Stomach smooth muscle (tissue), 2 donors: ENCODE measurements at regions not wholly inside any gene's neighbourhood (a gene's known extent, or its start where the extent isn't known, plus 50 kb on each side); places are given as distances from the start of the nearest gene placed in this dataset.
"Not testable (repeated sequence)": the region's sequence is repeated elsewhere in the genome, so short reads cannot be mapped to it uniquely, and the experiment has no call there.

Experiments
- H3K27ac ChIP-seq: one replicate; pipeline ENCODE4 v1.7.0; 2013; ENCODE audit warnings: mild to moderate bottlenecking, low read length, inconsistent platforms
- H3K27me3 ChIP-seq, 2 donors: one replicate each; pipeline ENCODE4 v1.7.0; 2013; ENCODE audit warnings: low read length in 2 of 2; ENCODE audit not compliant: insufficient read depth in 2 of 2, control insufficient read depth in 1 of 2
- H3K36me3 ChIP-seq, 2 donors: one replicate each; pipeline ENCODE4 v1.7.0; 2013; ENCODE audit warnings: low read length in 2 of 2; ENCODE audit not compliant: control insufficient read depth in 2 of 2, insufficient read depth in 2 of 2
- H3K4me1 ChIP-seq: one replicate; pipeline ENCODE4 v1.7.0; 2013; ENCODE audit warnings: low read length; ENCODE audit not compliant: control insufficient read depth, insufficient read depth
- H3K4me3 ChIP-seq, 2 donors: one replicate each; pipeline ENCODE4 v1.7.0; 2013; ENCODE audit warnings: low read length in 2 of 2
- H3K9ac ChIP-seq, 2 donors: one replicate each; pipeline ENCODE4 v1.7.0; 2013; ENCODE audit warnings: low read length in 2 of 2, mild to moderate bottlenecking in 1 of 2
- H3K9me3 ChIP-seq, 2 donors: one replicate each; pipeline ENCODE4 v1.7.0; 2013; ENCODE audit warnings: low read length in 2 of 2; ENCODE audit not compliant: control insufficient read depth in 2 of 2
- donor health status: healthy.
- donor health status: Pancreatic carcinoma.

DNA sequence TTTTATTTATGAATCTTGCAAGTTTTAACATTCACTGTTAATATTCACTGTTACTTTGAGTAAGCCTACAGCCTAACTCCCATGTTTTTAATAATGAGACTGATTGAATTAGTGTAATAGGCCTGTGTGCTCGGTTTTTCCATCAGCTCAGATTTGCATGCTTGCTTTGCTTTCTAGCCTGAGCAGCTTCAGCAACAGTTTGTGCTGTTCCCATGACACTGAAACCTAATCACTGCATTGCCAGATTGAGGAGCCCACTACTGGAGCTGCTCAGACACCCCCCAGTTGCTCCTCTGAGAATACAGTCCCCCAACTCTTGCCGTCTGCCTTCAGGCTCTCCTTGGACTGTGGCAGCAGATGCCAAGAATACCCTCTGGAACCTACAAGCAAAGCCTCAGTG lies 695.4 kb downstream of the BRINP3 start:
- Histone ChIP-seq H3K27me3 (no peaks in the 10 kb centered on the region), H3K9me3 (no peaks in the 10 kb centered on the region), H3K9ac (no peak overlapping the region), H3K27ac (no peak overlapping the region), H3K4me1 (no peaks in the 10 kb centered on the region), H3K36me3 (no peaks in the 10 kb centered on the region), H3K4me3 (no peak overlapping the region)

DNA sequence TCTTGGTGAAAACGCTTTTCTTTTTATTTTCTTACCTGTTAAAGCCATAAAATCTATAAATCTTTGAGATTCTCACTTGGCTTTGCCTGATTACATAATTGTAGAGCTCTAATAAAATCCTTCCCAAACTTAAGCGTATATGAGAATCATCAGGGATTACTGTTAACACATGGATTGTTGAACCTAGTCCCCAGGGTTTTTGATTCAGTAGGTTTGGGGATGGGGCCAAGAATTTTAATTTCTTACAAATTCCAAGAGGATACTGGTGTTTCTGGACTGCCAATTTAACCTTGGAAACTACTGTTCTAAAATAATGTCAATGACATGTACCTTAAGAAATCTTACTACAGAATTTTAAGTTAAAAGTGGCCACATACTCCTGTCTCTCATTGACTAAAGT lies 694.2 kb downstream of the BRINP3 start:
- H3K4me3 ChIP-seq: no peak overlapping the region
- no peaks in the 10 kb centered on the region for H3K4me1 ChIP-seq
- peaks cover 0 to 3% of the 10 kb centered on the region in 2 donors for H3K9me3 ChIP-seq
- no peak overlapping the region for H3K27ac ChIP-seq
- no peaks in the 10 kb centered on the region for H3K27me3 ChIP-seq
- H3K9ac ChIP-seq: no peak overlapping the region
- no peaks in the 10 kb centered on the region for H3K36me3 ChIP-seq

DNA sequence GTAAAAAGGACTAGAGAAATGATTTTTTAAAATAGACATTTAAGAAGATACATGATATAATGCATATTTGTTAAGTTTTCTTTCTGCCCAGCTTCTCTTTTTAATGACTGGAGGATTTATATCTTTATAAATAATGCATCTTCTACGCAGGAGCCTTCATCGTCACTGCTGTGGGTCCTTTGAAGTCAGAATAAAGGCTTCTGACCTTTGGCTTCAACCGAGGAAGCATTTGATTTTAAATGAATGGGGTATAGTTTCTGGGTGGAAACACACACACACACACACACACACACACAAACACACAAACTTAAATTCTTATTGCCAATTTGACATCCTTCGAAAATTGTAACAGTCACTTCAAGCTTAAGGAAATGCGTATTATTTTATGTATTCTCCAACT lies 690.9 kb downstream of the BRINP3 start:
- Histone ChIP-seq H3K36me3 (no peaks in the 10 kb centered on the region), H3K4me1 (no peaks in the 10 kb centered on the region), H3K9ac (no peak overlapping the region), H3K27me3 (no peaks in the 10 kb centered on the region), H3K27ac (no peak overlapping the region), H3K4me3 (no peak overlapping the region), H3K9me3 (peaks cover 0 to 3% of the 10 kb centered on the region in 2 donors)

DNA sequence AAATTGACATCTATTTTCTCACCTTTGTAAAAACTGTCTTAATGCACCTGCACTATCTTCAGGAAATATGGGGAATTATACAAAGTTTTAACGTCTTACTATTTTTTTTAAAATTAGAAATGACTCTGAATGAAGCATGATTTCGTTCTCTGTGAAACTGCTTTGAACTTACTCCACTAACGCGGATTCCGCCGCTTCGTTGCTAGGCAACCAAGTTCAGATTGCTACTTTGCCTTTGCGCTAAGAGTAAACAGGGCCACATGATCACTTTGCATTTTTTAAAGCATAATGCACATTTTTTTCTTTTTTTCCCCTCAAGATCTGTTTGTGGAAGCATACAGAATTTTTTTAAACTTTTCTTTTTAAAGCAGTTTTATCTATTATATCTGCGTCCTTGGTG lies 690.5 kb downstream of the BRINP3 start:
- no peak overlapping the region for H3K27ac ChIP-seq
- H3K9ac ChIP-seq: no peak overlapping the region
- H3K4me1 ChIP-seq: no peaks in the 10 kb centered on the region
- no peaks in the 10 kb centered on the region for H3K27me3 ChIP-seq
- no peaks in the 10 kb centered on the region for H3K36me3 ChIP-seq
- H3K9me3 ChIP-seq: peaks cover 0 to 3% of the 10 kb centered on the region in 2 donors
- no peak overlapping the region for H3K4me3 ChIP-seq

DNA sequence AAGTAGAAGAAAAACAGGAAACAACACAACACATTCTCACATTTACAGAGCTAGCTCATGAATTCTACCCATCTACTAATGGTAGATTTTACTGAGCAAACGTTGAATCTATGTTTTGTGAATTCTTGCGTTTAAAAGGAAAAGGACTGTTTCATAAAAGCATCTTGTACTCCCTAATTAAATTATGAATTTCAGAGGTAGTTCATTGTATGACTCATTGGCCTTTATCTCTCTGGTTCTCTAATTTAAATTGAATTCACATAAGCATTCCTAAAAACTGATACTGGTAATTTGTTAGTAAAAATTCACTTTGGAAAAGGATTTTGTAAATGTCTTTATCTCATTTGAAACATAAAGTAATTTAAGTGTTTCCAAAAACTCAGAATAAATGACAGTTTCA lies 687.3 kb downstream of the BRINP3 start:
- H3K36me3 ChIP-seq: no peaks in the 10 kb centered on the region
- H3K9me3 ChIP-seq: peaks cover 0 to 3% of the 10 kb centered on the region in 2 donors
- no peak overlapping the region for H3K4me3 ChIP-seq
- no peak overlapping the region for H3K27ac ChIP-seq
- no peaks in the 10 kb centered on the region for H3K4me1 ChIP-seq
- no peak overlapping the region for H3K9ac ChIP-seq
- H3K27me3 ChIP-seq: no peaks in the 10 kb centered on the region

DNA sequence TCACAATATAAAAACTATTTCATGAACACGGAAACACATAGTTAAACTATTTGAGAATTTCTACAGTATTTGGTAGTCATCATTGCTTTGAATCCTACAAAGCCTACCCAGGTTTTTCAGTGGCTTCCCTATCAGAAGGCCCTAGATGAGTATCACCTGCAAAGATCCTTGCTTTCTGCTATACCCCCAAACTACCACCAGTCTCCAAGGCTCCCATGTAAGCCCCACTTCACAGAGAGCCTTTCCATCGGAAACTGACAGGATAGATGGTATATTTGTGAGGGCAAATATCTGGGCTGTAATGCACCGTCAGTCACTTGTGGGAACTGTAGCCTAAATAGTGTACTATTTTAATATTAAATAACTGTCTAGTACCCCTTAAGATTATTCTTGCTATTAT lies 674.3 kb downstream of the BRINP3 start:
- Histone ChIP-seq H3K27me3 (no peaks in the 10 kb centered on the region), H3K9ac (no peak overlapping the region), H3K9me3 (no peaks in the 10 kb centered on the region), H3K4me1 (no peaks in the 10 kb centered on the region), H3K27ac (no peak overlapping the region), H3K4me3 (no peak overlapping the region), H3K36me3 (no peaks in the 10 kb centered on the region)

DNA sequence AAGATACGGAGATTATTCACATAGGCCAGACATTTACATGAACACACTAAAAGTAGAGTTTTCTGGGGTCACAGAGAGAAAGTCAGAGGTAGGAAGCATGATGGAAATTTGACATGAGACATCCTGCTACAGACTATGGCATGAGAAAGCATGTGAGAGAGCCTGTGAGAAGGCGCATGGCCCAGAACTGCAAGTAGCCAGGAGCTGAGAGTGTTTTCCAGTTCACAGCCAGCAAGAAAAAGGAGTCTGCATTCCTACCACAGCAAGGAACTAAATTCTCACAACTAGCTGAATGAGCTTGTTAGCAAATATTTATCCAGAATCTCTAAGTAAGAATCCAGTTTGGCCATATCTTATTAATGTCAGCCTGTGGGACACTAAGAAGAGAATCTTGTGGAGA lies 673.3 kb downstream of the BRINP3 start:
- H3K36me3 ChIP-seq: no peaks in the 10 kb centered on the region
- no peaks in the 10 kb centered on the region for H3K9me3 ChIP-seq
- no peaks in the 10 kb centered on the region for H3K4me1 ChIP-seq
- no peaks in the 10 kb centered on the region for H3K27me3 ChIP-seq
- H3K4me3 ChIP-seq: no peak overlapping the region
- H3K27ac ChIP-seq: no peak overlapping the region
- H3K9ac ChIP-seq: no peak overlapping the region

DNA sequence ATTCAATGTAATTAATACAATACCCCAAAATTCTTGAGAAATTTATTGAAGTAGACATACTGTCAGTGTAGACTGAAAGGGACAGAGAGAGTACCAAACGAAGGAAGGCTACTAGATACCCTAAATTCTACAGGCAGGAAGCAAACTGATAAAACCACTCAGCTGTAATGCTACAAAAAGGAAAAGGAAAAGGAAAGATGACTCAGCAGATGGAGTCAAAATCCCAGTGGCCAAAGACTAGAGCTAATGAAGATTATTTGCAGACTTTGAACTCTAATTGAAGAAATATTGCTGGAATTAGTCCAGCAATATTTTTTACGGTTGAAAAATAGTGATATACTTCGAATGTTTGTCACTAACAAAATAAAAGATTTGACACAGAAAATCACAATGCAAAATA lies 671.9 kb downstream of the BRINP3 start:
- Histone ChIP-seq H3K9me3 (no peaks in the 10 kb centered on the region), H3K36me3 (no peaks in the 10 kb centered on the region), H3K27ac (no peak overlapping the region), H3K27me3 (no peaks in the 10 kb centered on the region), H3K4me1 (no peaks in the 10 kb centered on the region), H3K4me3 (no peak overlapping the region), H3K9ac (no peak overlapping the region)

DNA sequence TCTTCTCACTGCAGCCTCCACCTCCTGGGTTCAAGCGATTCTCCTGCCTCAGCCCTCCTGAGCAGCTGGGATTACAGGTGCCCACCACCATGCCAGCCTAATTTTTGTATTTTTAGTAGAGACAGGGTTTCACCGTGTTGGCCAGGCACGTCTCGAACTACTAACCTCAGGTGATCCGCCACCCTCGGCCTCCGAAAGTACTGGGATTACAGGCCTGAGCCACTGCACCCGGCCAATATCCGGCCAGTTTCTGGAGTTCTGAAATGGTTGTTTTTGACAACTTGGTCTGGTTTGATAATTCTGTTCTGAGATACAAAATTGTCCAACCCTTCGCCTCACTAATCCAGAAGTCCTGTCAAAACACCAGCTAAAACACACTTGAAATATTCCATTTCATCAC lies 667.0 kb downstream of the BRINP3 start:
- H3K27ac ChIP-seq, H3K4me3 ChIP-seq, H3K27me3 ChIP-seq, H3K4me1 ChIP-seq, H3K9me3 ChIP-seq, H3K36me3 ChIP-seq, H3K9ac ChIP-seq: not testable (repeated sequence)

DNA sequence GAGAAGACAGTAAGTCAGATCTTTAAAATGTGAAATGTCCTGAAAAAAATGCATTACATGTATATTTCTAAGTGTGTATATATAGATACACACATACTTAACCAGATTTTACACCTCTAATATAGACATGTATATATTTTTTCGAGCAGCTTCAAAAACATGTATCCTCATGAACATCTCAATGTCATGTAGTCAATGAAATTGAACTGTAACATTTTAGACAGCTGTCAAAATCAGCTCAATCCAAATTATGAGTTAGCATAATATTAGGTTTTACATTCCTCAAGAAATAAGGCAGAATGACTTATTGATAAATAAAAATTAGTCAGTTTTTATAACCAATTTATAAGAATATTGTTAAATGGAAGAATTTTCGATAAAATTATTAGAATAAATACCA lies 665.7 kb downstream of the BRINP3 start:
- Histone ChIP-seq H3K9me3 (no peaks in the 10 kb centered on the region), H3K36me3 (no peaks in the 10 kb centered on the region), H3K4me1 (no peaks in the 10 kb centered on the region), H3K27ac (no peak overlapping the region), H3K4me3 (no peak overlapping the region), H3K27me3 (no peaks in the 10 kb centered on the region), H3K9ac (no peak overlapping the region)

DNA sequence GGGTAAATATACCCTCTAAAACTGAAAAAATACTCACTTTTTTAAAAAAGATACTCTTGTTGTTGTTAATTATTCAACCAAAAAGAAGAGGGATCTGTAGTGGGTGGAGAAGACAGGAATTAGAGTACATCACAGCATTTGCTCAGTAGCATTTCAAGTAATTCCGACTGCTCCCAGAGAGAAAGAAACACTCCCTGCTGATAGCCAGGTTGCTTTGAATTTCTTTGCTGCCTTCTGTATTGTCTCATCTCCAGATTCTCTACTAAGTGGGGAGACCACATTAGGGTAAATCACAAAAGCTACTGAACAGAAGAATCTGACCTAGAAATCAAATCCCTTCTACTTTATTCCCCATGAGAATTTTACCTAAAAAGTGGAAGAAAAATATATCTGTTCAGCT lies 661.1 kb downstream of the BRINP3 start:
- Histone ChIP-seq H3K4me1 (no peaks in the 10 kb centered on the region), H3K27me3 (no peaks in the 10 kb centered on the region), H3K27ac (no peak overlapping the region), H3K36me3 (no peaks in the 10 kb centered on the region), H3K9ac (no peak overlapping the region), H3K4me3 (no peak overlapping the region), H3K9me3 (no peaks in the 10 kb centered on the region)

DNA sequence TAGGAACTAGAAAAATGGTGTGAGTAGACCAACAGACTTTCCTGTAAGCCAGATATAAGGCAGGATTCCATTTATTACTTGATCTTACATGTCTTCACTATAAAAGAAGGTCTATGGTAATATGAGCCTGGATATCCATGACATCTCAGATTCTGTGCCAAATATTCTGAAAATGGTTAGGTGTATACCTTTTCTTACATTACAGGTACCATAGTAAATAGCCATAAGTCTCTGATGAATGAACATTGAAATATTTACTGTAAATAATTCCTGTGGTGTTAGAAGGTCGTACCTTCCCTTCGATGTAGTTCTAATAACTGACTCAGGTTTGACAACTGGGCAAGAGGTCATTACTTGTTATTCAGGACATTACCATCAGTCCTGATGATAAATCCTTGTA lies 657.9 kb downstream of the BRINP3 start:
- Histone ChIP-seq H3K27me3 (no peaks in the 10 kb centered on the region), H3K9ac (no peak overlapping the region), H3K4me1 (no peaks in the 10 kb centered on the region), H3K9me3 (no peaks in the 10 kb centered on the region), H3K4me3 (no peak overlapping the region), H3K27ac (no peak overlapping the region), H3K36me3 (no peaks in the 10 kb centered on the region)
